Keratinocyte (primary cell): ENCODE measurements at regions not wholly inside any gene's neighbourhood (a gene's known extent, or its start where the extent isn't known, plus 50 kb on each side); places are given as distances from the start of the nearest gene placed in this dataset.

Source experiments
- DNase-seq: peaks from one replicate; pipeline ENCODE4 v3.0.0-alpha.2; 2011; ENCODE audit warnings: low read depth, missing footprints, low spot score
- FAIRE-seq: peaks from 2 replicates; lab custom pipeline; 2011; peaks lifted over from hg19 to GRCh38; lab: Jason Lieb, UNC
- H2AFZ ChIP-seq: 2 replicates; pipeline ENCODE4 v1.6.0; 2012; ENCODE audit warnings: low read length, control low read depth, inconsistent platforms; ENCODE audit not compliant: control insufficient read depth
- H3K27ac ChIP-seq: 2 replicates; pipeline ENCODE4 v1.5.1; 2011; ENCODE audit warnings: low read length; ENCODE audit not compliant: control insufficient read depth, insufficient read depth
- H3K27me3 ChIP-seq: 3 replicates; pipeline ENCODE4 v1.6.0; 2011; ENCODE audit warnings: low read length; ENCODE audit not compliant: control insufficient read depth, insufficient read depth; ENCODE audit errors: extremely low read depth
- H3K36me3 ChIP-seq, 2 experiments: 2 replicates in 1 of 2; 3 replicates in 1 of 2; pipeline ENCODE4 v1.5.1; 2011; ENCODE audit warnings: low read length in 2 of 2, mild to moderate bottlenecking in 1 of 2; ENCODE audit not compliant: control insufficient read depth in 2 of 2, insufficient read depth in 2 of 2; ENCODE audit errors: extremely low read depth in 1 of 2
- H3K4me1 ChIP-seq: 3 replicates; pipeline ENCODE4 v1.5.1; 2011; ENCODE audit warnings: low read length; ENCODE audit not compliant: control insufficient read depth, insufficient read depth; ENCODE audit errors: extremely low read depth
- H3K4me2 ChIP-seq: 3 replicates; pipeline ENCODE4 v1.6.0; 2011; ENCODE audit warnings: low read depth, low read length; ENCODE audit not compliant: control insufficient read depth, insufficient read depth; ENCODE audit errors: extremely low read depth
- H3K4me3 ChIP-seq, 3 experiments: fragments of 200-600 bp in 1 of 3; sonication (generic) in 1 of 3; 2 replicates in 2 of 3; 3 replicates in 1 of 3; pipeline ENCODE4 v1.5.1; 2011 to 2016; ENCODE audit warnings: low read length in 3 of 3, mild to moderate bottlenecking in 3 of 3, control low read depth in 2 of 3, inconsistent platforms in 1 of 3, low read depth in 1 of 3, mixed read lengths in 1 of 3, mixed run types in 1 of 3, moderate library complexity in 1 of 3; ENCODE audit not compliant: control insufficient read depth in 2 of 3, insufficient read depth in 2 of 3; ENCODE audit errors: extremely low read depth in 1 of 3
- H3K79me2 ChIP-seq: 2 replicates; pipeline ENCODE4 v1.6.0; 2012; ENCODE audit warnings: low read length; ENCODE audit not compliant: control insufficient read depth, insufficient read depth
- H3K9ac ChIP-seq: 3 replicates; pipeline ENCODE4 v1.6.0; 2011; ENCODE audit warnings: low read length; ENCODE audit not compliant: control insufficient read depth, insufficient read depth; ENCODE audit errors: extremely low read depth
- H3K9me1 ChIP-seq: 3 replicates; pipeline ENCODE4 v1.6.0; 2011; ENCODE audit warnings: low read length; ENCODE audit not compliant: control insufficient read depth, insufficient read depth; ENCODE audit errors: extremely low read depth
- H3K9me3 ChIP-seq: 2 replicates; pipeline ENCODE4 v1.5.1; 2012; ENCODE audit warnings: low read depth, low read length; ENCODE audit not compliant: control insufficient read depth
- H4K20me1 ChIP-seq: 3 replicates; pipeline ENCODE4 v1.6.0; 2011; ENCODE audit warnings: low read length; ENCODE audit not compliant: control insufficient read depth, insufficient read depth; ENCODE audit errors: extremely low read depth
- EZH2 ChIP-seq: IDR thresholded peaks from one replicate; pipeline ENCODE4 v1.6.1; 2012; ENCODE audit warnings: inconsistent platforms, mild to moderate bottlenecking, low read length, moderate library complexity
- dilution Hi-C: fragments of 300-500 bp; cut with MboI; formaldehyde crosslinking; loops from one replicate; pipeline ENCODE4 v1.7.0; 2020; ENCODE audit warnings: low sequenced_read_pairs; ENCODE audit not compliant: extremely low pct_ligation_motif_present
- TF ChIP-seq, protein P1 (sequence below), 3 experiments: IDR thresholded peaks in 1 of 3; conservative IDR thresholded peaks in 1 of 3; optimal IDR thresholded peaks in 1 of 3; 2 replicates in 2 of 3; 3 replicates in 1 of 3; pipeline versions ENCODE3 to v1.5.1; 2011; ENCODE audit warnings: low read length in 3 of 3, mild to moderate bottlenecking in 3 of 3, moderate library complexity in 2 of 3, control low read depth in 1 of 3, inconsistent platforms in 1 of 3; ENCODE audit not compliant: insufficient read depth in 2 of 3; ENCODE audit errors: extremely low read depth in 1 of 3

DNA sequence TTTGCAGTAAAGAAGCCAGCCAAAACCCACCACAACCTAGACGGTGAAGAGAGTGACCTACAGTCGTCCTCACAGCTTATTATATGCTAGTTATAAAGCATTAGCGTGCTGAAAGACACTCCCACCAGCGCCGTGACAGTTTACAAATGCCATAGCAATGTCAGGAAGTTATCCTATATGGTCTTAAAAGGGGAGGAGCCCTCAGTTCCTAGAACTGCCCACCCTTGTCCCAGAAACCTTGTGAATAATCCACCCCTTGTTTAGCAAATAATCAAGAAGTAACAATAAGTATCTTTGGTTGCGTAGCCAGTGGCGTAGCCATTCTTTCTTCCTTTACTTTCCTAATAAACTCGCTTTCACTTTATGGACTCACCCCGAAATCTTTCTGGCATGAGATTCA, 227.9 kb upstream of the ARGLU1 start:
- no peaks in the 10 kb centered on the region for H4K20me1 ChIP-seq
- DNase-seq: no peak
- no peak overlapping the region for H3K4me2 ChIP-seq
- dilution Hi-C loops: no loop called here
- no peaks in the 10 kb centered on the region for H3K36me3 ChIP-seq
- no peak for TF ChIP-seq EZH2
- TF ChIP-seq, protein P1, sequence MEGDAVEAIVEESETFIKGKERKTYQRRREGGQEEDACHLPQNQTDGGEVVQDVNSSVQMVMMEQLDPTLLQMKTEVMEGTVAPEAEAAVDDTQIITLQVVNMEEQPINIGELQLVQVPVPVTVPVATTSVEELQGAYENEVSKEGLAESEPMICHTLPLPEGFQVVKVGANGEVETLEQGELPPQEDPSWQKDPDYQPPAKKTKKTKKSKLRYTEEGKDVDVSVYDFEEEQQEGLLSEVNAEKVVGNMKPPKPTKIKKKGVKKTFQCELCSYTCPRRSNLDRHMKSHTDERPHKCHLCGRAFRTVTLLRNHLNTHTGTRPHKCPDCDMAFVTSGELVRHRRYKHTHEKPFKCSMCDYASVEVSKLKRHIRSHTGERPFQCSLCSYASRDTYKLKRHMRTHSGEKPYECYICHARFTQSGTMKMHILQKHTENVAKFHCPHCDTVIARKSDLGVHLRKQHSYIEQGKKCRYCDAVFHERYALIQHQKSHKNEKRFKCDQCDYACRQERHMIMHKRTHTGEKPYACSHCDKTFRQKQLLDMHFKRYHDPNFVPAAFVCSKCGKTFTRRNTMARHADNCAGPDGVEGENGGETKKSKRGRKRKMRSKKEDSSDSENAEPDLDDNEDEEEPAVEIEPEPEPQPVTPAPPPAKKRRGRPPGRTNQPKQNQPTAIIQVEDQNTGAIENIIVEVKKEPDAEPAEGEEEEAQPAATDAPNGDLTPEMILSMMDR (optimal IDR thresholded peaks at IDR 0.05 in 1 of 3, IDR thresholded peaks at IDR 0.05 in 1 of 3, conservative IDR thresholded peaks at IDR 0.05 in 1 of 3; ENCODE audit: extremely low read depth in 1 of 3, insufficient read depth in 2 of 3, low read length in 3 of 3): no peak
- H3K4me3 ChIP-seq: no peak overlapping the region
- H3K9me1 ChIP-seq: no peaks in the 10 kb centered on the region
- H3K27me3 ChIP-seq: no peaks in the 10 kb centered on the region
- H3K9ac ChIP-seq: no peak overlapping the region
- no peaks in the 10 kb centered on the region for H3K4me1 ChIP-seq
- no peaks in the 10 kb centered on the region for H3K79me2 ChIP-seq
- no peak for FAIRE-seq
- no peaks in the 10 kb centered on the region for H3K9me3 ChIP-seq
- H2AFZ ChIP-seq: no peak overlapping the region
- H3K27ac ChIP-seq: no peak overlapping the region

DNA sequence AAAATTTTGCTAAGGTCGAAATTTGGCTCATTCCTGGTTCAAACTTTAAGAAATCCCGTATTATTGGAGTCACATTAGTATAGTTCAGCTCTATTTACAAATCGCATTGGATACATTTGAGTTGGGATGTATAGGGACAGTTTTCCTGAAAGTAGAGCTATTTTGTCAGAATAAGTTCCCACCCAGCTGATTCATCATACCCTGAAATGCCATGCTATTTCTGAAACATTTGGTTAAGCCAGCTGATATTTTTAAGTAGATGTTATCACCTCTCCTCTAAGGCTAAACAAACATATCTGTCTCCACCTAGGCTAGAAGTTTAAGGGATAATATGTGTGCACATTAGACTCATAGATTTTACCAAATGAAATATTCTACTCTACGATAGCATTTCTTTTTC, 226.2 kb upstream of the ARGLU1 start:
- no peak for DNase-seq
- Histone ChIP-seq H2AFZ (no peak overlapping the region), H3K9me1 (no peaks in the 10 kb centered on the region), H4K20me1 (no peaks in the 10 kb centered on the region), H3K4me2 (no peak overlapping the region), H3K9me3 (no peaks in the 10 kb centered on the region), H3K27me3 (no peaks in the 10 kb centered on the region), H3K4me3 (no peak overlapping the region), H3K79me2 (no peaks in the 10 kb centered on the region), H3K4me1 (no peaks in the 10 kb centered on the region), H3K27ac (no peak overlapping the region), H3K9ac (no peak overlapping the region), H3K36me3 (no peaks in the 10 kb centered on the region)
- no peak for TF ChIP-seq EZH2
- TF ChIP-seq, protein P1 (optimal IDR thresholded peaks at IDR 0.05 in 1 of 3, IDR thresholded peaks at IDR 0.05 in 1 of 3, conservative IDR thresholded peaks at IDR 0.05 in 1 of 3; ENCODE audit: extremely low read depth in 1 of 3, insufficient read depth in 2 of 3, low read length in 3 of 3): no peak
- FAIRE-seq: no peak
- dilution Hi-C loops: no loop called here
